HG02884 (cell line): ENCODE measurements at regions not wholly inside any gene's neighbourhood (a gene's known extent, or its start where the extent isn't known, plus 50 kb on each side); places are given as distances from the start of the nearest gene placed in this dataset.
"Not testable (repeated sequence)": the region's sequence is repeated elsewhere in the genome, so short reads cannot be mapped to it uniquely, and the experiment has no call there.

Experiments
- ATAC-seq: cut with Tn5 transposase; IDR thresholded peaks from one replicate; pipeline ENCODE4 v1.9.1; 2021; ENCODE audit warnings: mild to moderate bottlenecking, moderate library complexity; ENCODE audit not compliant: unreplicated experiment

DNA sequence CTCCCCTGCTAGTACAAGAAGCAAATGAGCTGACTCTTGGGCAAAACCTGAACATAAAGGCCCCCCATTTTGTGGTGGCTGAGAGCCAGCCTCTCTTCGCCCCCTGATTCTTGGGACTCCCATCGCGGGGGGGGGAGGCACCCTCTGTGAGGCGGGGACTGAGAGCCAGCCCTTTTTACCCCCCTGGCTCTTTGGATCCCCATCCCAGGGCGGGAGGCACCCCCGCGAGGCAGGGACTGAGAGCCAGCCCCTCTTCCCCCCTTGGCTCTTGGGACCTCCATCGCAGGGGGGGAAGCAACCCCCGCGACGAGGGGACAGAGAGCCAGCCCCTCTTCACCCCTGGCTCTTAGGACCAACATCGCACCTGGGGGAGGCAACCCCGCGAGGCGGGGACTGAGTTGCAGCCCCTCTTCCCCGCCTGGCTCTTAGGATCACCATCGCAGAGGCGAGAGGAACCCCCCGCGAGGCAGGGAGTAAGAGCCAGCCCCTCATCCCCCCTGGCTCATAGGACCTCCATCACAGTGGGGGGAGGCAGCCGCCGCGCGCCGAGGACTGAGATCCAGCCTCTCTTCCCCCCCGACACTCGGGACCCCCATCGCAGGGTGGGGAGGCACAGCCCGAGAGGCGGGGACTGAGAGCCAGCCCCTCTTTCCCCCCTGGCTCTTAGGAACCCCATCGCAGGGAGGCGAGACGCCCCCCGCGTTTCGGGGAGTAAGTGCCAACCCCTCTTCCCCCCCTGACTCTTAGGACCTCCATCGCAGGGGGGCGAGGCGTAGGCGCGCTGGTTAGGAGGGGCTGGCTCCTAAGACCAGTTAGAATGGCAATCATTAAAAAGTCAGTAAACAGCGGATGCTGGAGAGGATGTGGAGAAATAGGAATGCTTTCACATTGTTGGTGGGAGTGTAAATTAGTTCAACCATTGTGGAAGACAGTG, 2428.4 kb upstream of the PCDH20 start:
- no peak for ATAC-seq

DNA sequence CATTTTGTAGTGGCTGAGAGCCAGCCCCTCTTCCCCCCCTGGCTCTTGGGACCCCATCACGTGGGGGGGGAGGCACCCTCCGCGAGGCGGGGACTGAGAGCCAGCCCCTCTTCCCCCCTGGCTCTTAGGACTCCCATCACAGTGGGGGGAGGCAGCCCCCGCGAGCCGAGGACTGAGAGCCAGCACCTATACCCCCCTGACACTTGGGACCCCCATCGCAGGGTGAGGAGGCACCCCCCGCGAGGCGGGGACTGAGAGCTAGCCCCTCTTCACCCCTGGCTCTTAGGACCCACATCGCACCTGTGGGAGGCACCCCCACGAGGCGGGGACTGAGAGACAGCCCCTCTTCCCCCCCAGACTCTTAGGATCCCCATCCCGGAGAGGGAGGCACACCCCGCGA, 2426.5 kb upstream of the PCDH20 start:
- no peak for ATAC-seq

GRCh38 chr13:63840551-63841421, 2425.1 kb upstream of the PCDH20 start:
- no peak for ATAC-seq

DNA sequence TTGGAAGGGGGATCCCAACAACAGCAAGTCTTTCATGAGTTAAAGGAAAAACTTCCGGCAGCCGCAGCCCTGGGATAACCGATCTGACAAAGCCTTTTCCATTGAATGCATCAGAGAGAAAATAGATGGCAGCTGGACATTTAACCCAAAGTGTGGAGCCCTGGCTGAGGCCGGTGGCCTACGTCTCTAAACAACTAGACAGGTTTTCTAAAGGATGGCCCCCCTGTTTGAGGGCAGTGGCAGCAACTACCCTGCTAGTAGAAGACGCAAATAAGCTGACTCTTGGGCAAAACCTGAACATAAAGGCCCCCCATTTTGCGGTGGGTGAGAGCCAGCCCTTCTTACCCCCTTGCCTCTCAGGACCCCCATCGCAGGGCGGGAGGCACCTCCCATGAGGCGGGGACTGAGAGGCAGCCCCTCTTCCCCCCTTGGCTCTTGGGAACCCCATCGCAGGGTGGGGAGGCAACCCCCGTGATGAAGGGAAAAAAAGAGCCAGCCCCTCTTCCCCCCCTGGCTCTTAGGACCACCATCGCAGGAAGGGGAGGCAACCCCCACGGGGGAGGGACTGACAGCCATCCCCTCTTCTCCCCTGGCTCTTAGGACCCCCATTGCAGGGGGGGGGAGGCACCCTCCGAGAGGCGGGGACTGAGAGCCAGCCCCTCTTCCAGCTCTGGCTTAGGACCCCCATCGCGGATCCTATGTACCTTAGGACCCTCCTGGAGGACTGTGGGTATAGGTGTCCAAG, 2422.9 kb upstream of the PCDH20 start:
- ATAC-seq, result no peak

DNA sequence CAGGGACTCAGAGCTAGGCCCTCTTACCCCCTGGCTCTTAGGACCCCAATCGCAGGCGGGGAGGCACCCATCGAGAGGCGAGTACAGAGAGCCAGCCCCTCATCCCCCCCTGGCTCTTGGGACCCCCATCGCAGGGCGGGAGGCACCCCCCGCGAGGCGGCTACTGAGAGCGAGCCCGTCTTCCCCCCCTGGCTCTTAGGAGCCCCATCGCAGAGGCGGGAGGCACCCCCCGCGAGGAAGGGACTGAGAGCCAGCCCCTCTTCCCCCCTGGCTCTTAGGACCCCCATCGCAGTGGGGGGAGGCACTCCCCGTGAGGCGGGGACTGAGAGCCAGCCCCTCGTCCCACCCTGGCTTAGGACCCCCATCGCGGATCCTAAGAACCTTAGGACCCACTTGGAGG, 2422.1 kb upstream of the PCDH20 start:
- not testable (repeated sequence) for ATAC-seq

GRCh38 chr13:63829609-63830008, 2414.0 kb upstream of the PCDH20 start:
- ATAC-seq, result not testable (repeated sequence)

GRCh38 chr13:63821785-63822184, 2406.1 kb upstream of the PCDH20 start:
- not testable (repeated sequence) for ATAC-seq

DNA sequence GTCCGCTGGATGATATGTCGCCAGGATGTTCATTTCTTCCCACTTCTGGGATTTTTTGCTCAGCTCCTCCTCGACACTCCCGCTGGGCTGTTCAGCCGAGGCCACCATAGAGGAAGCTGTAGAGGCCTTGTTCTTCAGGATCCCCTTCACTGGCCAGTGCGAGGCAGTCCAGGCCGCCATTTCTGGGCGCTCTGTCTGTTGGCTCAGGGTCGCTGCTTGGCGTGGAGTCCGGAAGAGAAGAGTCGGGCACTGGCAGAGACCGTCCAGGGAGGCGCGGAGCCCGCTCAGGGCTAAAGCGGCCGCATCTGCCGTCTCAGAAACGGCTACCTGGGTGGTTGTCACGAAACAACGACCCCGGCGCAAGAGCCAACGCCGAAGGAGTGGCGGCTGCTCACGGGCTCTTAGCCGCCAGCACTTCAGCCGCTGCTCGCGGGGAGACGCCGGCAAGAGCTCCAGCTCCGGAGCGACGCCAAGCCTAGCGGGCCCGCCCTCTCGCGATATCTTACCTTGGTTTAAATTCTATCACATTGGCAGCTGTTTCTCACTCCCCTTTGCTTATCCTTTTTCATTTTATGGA, 2395.9 kb upstream of the PCDH20 start:
- ATAC-seq, result not testable (repeated sequence)

DNA sequence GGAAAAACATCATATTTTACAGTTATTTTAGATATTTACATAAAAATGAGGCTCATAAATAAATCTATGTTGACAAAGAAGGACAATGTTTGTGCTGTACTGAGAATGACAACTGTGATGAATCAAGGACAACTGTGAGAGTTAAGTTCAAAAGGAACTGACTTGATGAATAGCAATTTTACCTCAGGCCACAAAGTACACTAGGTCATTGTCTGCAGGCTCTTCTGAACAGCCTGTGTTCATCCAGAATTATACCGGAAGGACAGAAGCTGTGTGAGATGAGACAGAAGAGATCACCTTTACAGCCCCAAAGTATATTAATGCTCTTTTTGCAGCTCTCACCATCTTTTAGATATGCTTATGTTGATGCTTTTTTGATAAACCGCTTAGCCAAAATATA, 2375.5 kb upstream of the PCDH20 start:
- ATAC-seq, result not testable (repeated sequence)

DNA sequence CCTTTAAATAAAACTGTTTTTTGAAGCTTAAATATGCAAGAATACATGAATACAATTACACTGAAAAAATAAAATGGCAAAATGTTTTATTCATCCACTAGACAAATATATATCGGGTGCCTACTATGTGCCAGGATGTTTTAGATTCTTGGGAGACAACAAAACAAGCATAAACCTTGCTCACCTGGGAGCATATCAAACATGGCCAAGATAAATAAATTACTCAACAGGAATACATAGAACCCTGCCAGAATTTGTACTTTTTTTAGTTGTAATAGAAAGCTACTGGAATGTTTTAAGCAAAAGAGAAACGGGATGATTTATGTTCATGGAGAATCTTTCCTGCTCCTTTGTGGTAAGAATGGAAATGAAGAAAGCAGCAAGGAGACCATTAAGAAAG, 2358.5 kb upstream of the PCDH20 start:
- no peak for ATAC-seq

DNA sequence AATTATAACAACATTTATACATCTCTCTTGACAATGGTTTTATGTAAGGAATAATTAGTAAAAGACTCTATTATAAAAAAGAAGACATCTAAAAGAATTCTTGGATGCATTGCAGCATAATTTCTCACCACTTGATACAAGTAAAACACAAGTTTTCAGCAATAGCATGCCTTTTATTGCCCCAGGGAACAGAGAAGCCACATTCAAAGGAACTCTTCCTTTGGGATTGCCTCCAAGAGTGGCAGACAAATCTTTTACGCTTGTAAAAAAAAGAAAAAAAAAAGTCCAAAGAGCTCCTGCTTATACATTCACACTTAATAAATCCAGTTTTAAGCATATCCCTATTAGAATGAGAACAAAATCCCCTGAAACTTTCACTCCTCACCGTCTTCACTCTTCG, 2357.8 kb upstream of the PCDH20 start:
- no peak for ATAC-seq

DNA sequence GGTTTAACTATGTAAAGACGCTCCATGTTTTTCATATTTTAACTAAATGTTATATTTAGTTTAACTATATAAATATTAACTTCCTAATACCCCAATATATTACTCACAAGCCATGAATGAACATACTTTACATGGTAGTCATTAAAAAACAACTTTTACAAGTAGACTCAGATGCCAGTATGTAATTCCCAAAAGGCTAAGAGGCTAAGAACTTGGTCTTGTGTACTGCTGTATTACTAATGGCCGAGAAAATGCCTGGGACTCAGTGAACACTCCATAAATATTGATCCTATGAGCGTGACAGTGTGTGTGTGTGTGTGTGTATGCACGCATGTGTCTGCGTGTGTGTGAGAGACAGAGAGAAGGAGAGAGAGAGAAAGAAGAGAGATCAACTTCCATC, 2342.0 kb upstream of the PCDH20 start:
- ATAC-seq, result not testable (repeated sequence)

DNA sequence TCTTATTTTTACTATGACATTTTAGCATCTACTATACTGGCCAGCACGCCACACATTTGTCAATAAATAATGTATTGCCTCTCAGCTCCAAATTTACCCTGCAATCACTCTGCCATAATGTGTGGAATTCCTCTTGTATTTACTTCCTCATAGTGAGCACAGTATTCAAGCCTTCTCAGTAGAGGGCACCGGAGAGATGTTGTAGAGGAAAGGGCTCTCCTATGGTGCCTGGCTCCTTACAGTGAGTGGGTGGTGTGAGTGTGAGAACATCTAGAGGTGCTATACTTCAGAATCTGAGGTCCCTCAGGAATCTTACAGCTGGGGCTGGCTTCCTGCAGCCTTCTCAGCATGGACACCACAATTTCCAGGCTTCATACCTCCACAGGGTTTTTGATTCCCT, 2334.2 kb upstream of the PCDH20 start:
- ATAC-seq, result not testable (repeated sequence)

- not testable (repeated sequence) for ATAC-seq
These were observed 2326.1 kb upstream of the PCDH20 start for GRCh38 chr13:63741814-63742101.

DNA sequence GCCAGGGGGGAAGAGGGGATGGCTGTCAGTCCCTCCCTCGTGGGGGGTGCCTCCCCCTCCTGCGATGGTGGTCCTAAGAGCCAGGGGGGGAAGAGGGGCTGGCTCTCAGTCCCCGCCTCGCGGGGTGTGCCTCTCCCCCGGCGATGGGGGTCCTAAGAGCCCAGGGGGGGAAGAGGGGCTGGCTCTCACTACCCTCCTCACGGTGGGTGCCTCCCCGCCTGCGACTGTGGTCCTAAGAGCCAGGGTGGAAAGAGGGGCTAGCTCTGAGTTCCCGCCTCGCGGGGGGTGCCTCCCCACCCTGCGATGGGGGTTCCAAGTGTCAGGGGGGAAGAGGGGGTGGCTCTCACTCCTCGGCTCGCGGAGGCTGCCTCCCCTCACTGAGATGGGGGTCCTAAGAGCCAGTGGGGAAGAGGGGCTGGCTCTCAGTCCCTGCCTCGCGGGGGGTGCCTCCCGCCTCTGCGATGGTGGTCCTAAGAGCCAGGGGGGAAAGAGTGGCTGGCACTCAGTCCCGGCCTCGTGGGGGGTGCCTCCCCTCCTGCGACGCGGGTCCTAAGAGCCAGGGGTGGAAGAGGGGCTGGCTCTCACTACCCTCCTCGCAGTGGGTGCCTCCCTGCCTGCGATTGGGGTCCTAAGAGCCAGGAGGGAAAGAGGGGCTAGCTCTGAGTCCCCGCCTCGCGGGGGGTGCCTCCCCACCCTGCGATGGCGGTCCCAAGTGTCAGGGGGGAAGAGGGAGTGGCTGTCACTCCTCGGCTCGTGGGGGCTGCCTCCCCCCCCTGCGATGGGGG, 2325.6 kb upstream of the PCDH20 start:
- no peak for ATAC-seq

DNA sequence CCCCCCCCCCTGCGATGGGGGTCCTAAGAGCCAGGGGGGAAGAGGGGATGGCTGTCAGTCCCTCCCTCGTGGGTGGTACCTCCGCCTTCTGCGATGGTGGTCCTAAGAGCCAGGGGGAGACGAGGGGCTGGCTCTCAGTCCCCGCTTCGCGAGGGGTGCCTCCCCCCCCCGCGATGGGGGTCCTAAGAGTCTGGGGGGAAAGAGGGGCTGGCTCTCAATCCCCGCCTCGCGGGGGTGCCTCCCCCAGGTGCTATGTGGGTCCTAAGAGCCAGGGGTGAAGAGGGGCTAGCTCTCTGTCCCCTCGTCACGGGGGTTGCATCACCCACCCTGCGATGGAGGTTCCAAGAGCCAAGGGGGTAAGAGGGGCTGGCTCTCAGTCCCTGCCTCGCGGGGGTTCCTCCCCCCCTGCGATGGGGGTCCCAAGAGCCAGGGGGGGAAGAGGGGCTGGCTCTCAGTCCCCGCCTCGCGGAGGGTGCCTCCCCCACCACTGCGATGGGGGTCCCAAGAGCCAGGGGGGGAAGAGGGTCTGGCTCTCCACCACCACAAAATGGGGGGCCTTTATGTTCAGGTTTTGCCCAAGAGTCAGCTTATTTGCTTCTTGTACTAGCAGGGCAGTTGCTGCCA, 2323.6 kb upstream of the PCDH20 start:
- ATAC-seq, result not testable (repeated sequence)

- no peak for ATAC-seq
These were observed 2321.8 kb upstream of the PCDH20 start for GRCh38 chr13:63737418-63737817.

DNA sequence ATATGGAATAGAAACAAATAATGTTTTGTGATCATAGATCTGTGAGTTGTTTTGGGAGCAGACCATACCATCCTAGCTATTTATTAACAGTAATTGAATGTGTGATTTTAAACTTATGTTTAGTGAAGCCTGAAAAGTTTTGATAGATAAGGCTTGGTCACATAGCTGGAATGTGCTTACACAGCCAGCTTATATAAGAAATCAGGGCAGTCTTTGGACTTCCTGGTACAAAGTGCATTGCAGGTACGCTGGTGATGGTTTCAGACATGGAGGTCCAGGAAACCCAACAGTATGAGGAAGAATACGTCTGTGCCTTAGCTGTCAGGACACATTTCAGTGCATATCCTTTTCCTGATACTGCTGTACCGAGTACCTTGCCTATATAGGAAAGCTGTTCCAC, 2316.2 kb upstream of the PCDH20 start:
- ATAC-seq, result no peak

DNA sequence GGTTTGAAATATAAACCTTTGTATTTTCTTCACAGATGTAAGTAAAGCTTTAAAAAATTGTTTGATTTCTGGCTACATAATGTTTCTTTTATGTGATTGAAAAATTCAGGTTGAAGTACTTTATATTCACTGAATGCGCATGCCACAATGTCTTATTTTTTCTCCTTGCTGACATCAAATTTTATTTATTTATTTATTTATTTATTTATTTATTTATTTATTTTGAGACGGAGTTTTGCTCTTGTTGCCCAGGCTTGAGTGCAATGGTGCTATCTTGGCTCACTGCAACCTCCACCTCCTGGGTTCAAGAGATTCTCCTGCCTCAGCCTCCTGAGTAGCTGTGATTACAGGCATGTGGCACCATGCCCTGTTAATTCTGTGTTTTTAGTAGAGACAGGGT, 2296.5 kb upstream of the PCDH20 start:
- not testable (repeated sequence) for ATAC-seq

- ATAC-seq, result no peak
These were observed 2291.1 kb upstream of the PCDH20 start for GRCh38 chr13:63706751-63707150.
